ENCODE measurements at regions not wholly inside any gene's neighbourhood (a gene's known extent, or its start where the extent isn't known, plus 50 kb on each side); places are given as distances from the start of the nearest gene placed in this dataset.

GRCh38 chr7:17528636-17529035 is 230.2 kb downstream of the AHR start (continued):
- TF ChIP-seq KIAA2018 (CRISPR knock-in tag; IDR thresholded peaks at IDR 0.05; ENCODE audit: borderline replicate concordance) (no peak), RERE (CRISPR knock-in tag; IDR thresholded peaks at IDR 0.05; ENCODE audit: low read depth) (no peak)

Data from HepG2 (cell line).